Activated CD4-positive, alpha-beta T cell treated with anti-CD3 and anti-CD28 coated beads, Interleukin-2, amount 50 U/mL, for 24 hours (primary cell): ENCODE measurements at regions not wholly inside any gene's neighbourhood (a gene's known extent, or its start where the extent isn't known, plus 50 kb on each side); places are given as distances from the start of the nearest gene placed in this dataset.
"Not testable (repeated sequence)": the region's sequence is repeated elsewhere in the genome, so short reads cannot be mapped to it uniquely, and the experiment has no call there.

Experiments
- DNase-seq, 2 donors: peaks; one replicate each; pipeline ENCODE4 v3.0.0-alpha.2; 2020; ENCODE audit warnings: low read depth in 1 of 2, low spot score in 1 of 2

DNA sequence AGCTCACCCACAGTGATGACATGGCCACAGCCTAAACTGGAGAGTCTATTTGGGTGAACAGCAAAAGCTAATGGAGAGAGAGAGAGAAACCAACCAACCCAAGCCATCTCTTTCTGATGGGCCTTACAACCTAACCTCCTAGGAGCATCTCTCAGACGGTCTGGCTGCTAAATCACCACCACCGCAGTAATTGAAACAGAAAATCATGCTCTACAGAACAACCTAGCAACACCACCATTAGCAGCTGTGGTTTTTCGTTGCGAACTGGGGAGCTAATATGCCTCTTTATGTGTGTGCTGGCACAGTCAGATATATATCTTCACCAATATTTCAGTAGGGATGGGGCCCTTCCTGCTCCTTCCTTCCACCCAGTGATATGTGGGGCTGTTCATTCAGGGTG, 166.9 kb upstream of the PROK2 start:
- no peak for DNase-seq

- DNase-seq: no peak
Observed at GRCh38 chr3:71951361-71951760, 166.4 kb upstream of the PROK2 start.

DNA sequence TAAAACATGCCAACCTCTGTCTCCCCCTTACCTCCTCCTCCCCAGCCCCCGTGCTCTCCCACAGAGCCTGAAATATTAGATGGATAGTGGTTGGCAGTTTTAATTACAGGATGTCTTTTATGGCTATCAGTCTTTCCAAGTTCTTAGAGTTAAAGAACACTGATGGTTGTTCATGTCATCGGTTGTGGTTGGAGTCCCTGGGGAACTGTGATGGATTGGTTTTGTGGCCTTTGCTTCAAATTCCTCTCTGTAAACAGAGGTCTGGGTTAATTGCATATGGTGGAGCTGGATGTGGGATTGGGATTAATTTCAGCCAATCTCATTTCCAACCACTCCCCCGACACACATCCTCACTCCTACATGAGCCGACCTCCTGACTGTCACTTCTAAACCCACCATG, 164.5 kb upstream of the PROK2 start:
- no peak for DNase-seq

DNA sequence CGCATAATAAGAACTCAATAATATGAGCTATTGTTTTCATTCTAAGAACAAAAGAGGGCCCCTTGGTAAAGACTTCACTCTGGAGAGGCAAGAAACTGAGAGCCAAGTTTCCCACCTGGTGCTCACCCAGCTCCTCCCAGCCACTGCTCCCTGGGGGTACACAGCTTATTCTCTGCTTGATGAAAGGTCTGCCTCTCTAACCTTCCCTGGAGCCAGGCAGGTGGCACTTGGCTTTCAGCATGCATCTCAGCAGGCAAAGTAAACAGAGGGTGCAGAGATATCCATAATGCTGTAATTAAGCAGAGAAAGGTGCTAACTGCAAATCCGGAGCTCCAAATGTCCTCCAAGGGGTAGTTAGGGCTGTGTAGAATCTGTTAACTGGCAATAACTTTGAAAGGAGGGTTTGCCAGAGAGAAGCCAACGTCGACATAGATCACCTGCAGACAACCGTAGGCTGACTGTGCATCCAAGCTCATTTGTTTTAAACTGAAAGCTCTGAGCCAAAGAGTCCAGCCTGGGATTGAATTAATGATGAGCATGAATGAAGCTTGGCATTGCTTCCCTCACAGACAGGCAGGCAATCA, 159.6 kb upstream of the PROK2 start:
- DNase-seq: no peak

- no peak for DNase-seq
Observed at GRCh38 chr3:71942432-71943187, 157.7 kb upstream of the PROK2 start.

DNA sequence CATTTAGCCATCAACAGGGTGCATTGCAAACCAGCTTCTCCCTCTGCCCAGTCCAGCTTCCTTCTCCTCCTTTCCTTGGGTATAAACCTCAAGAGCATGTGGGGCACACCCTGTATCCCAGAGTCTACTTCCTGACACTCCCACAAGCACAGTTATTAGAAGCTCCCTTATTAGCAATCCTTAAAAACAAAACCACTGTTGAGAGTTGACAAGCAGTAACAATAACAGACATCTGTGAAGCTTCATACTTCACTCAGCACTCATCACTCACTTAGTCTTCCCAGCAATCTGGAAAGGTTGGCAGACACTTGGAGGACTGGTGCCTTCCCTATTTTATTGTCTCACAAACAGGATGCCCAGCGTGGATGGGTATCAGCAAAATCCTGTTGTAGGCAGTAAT, 155.5 kb upstream of the PROK2 start:
- DNase-seq: no peak

DNA sequence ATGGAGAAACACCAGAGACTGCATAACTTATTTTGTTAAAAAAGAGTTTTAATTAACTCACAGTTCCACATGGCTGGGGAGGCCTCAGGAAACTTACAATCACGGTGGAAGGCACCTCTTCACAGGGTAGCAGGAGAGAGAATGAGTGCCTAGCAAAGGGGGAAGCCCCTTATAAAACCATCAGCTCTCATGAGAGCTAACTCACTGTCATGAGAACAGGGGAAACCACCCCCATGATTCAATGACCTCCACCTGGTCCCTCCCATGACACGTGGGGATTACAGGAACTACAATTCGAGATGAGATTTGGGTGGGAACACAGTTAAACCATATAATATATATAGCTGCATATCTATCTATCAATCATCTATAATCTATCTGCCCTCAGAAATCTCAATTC, 153.1 kb upstream of the PROK2 start:
- DNase-seq: not testable (repeated sequence)

DNA sequence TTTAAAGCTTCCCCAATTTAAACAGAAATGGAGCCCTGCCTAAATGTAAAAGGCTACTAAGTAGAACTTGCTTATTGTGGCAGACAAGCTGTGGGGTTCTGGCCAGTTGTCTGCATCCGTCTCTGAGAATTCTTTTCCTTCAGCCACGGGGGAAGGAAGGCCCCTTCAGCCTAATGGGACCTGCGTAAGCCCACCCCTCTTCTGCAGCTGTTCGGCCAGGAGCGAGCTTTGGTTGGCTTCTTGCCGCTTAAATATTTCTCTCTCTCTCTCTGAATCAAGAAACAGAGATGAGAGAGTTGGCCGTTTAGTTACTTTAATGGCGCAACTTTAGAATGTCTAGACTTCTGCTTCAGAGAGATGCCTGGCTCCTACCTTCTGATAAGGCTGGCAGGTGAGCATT, 151.7 kb upstream of the PROK2 start:
- DNase-seq: no peak

DNA sequence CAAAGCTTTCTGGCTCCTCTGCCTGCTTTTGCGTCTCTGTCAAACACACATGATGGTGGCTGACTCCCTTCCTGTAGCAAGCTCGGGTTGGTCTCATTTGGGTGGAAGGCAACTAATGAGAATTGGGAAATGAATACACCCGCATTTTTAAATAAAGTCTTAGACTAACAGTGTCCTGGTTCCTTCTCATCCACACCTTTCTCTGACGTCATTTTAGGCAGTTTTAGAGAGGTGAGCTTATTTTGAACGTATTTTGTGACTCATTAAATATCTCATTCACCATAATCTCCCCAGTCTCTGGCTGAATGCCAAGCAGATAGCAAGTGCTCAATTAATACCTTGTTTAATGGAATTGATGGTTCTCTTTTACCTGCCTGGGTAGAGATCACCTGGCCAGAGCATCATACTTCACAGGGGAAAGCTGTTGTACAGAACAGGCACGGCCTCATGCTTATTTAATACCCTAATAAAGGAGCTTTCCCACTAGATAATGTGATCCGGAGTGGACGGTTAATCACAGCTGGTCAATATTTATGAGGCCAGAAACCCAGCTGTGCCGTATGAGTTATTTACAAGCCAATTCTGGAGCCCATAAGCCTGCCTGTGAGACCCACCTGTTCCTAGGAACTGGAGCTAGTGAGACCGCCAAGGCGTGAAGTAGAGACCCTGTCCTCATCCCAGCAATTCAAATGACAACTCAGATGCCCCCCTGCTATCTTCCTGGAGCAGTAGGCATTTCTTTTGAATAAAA, 149.7 kb upstream of the PROK2 start:
- no peak for DNase-seq

DNA sequence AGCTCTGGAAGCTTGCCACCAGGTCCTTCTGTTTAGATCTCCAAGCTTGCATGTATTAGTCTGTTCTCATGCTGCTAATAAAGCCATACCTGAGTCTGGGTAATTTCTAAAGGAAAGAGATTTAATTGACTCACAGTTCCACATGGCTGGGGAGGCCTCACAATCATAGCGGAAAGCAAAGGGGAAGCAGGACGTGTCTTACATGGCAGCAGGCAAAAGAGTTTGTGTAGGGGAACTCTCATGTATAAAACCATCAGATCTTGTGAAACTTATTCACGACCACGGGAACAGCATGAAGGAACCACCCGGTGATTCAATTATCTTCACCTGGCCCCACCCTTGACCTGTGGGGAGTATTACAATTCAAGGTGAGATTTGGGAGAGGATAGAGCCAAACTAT, 147.0 kb upstream of the PROK2 start:
- DNase-seq: no peak

GRCh38 chr3:71930056-71930991, 145.4 kb upstream of the PROK2 start:
- DNase-seq: no peak

DNA sequence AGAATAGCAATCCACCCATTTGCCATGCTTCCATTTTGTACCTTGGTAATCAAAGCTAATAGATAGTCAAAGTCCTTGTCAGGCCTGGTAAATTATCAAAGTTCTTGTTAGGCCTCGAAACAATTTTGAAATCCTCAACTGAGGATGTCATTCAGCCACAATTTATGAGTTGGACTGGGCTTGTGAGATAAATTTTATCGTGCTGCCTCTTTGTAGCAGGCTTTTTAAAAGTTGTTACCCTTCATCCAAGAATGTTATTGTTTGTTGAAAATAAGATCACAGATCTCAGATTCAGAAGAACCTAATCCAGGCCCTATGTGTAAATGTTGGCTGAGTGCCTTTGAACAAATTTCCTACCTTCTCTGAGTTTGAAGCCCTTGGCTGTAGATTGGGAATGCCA, 143.3 kb upstream of the PROK2 start:
- no peak for DNase-seq

DNA sequence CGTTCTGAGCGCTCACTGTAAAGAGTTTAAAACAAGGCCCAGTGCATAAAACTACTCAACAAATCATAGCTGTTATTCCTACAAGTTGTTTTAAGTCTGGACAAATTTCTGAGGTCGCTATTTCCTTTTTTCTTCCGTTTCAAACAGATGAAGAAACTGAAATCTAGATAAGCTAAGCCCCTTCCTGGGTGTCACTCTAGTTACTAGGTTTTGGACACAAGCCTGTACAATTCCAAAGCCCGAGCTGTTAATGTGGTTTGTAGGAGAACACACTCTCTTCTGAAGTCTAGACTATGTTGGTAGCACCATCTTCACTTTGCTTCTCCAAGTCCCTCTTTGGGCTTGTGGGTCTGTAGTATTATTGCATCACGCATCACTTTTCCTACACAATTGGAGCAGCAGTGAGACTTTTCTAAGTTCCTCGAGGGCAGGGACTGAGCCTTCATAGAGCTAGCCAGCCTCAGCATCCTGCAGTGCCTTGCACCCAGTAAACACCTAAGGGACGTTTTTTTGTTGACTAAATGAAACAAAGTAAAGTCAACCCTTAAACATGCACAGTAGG, 142.6 kb upstream of the PROK2 start:
- DNase-seq: no peak

- no peak for DNase-seq
Observed at GRCh38 chr3:71926616-71927015, 141.7 kb upstream of the PROK2 start.

- DNase-seq: no peak
Observed at GRCh38 chr3:71926262-71926600, 141.3 kb upstream of the PROK2 start.

DNA sequence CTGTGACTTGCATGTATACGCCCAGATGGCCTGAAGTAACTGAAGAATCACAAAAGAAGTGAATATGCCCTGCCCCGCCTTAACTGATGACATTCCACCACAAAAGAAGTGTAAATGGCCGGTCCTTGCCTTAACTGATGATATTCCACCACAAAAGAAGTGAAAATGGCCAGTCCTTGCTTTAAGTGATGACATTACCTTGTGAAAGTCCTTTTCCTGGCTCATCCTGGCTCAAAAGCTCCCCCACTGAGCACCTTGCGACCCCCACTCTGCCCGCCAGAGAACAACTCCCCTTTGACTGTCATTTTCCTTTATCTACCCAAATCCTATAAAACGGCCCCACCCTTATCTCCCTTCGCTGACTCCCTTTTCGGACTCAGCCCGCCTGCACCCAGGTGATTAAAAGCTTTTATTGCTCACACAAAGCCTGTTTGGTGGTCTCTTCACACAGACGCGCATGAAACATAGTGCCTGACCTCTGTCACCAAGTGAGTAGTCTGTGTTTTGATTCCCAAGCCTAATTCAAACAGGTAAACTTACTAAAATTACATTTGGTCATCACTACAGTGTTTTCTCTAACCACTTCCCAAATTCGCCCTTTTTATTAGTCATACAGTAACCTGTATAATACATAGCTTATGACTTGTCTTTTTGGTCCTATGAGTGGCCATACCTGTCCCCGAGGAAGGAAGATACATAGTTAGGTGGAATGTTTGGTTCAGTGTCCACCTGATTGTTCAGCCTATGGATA, 140.7 kb upstream of the PROK2 start:
- not testable (repeated sequence) for DNase-seq

DNA sequence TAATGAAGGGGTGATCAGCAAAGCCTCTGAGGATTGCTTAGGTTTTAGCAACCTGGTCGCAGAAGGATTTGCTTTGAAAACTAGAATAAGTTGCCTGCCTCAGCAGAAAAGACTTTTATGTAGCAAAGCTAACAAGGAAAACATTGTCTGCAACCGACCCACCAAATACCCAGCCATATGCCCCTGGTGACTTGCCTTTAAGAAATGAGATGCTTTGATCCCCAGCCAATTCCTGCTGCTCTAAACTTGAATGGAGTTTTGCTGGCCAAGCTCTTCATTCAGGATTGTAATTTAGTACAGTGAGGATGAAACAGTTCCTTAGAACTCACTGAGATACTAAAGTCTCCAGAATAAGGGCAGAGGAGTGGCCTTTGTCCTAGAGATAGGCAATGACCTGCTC, 139.8 kb upstream of the PROK2 start:
- no peak for DNase-seq

DNA sequence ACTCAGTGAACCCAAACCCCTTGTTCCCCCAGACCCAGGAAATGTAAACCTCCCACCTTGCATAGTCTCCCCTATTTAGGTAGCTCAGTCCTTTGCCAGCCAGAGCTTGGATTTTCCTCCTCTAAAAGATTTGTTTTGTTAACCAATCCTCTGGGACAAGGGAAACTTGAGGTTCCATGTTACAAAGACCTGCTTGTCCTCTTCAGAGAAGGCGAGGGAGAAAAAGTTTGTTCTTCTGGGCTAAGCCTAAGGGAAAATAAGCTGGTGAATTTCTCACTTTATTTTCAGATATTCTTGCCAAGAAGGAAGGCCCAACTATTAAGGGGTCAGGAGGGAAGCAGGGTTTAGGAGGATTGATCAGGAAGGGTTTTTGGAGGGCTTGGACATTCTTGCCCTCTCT, 136.1 kb upstream of the PROK2 start:
- no peak for DNase-seq

DNA sequence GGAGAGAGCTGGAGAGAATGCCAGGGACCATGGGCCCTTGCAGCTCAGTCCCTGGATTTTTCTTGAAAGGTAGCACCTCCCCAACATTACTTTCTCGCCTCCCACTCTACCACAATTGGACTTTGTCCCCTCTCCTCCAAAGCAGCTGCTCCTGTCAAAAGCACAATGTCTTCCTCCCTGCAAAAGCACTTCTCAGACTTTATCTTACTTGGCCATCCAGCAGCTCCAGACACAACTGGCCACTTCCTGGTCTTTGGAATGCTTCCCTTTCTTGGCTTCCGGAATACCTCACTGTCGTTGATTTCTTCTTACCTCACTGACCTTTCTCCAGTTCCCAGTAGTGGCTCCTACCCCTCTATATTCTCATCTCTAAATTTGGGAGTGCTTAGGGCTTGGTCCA, 134.6 kb upstream of the PROK2 start:
- DNase-seq: no peak

DNA sequence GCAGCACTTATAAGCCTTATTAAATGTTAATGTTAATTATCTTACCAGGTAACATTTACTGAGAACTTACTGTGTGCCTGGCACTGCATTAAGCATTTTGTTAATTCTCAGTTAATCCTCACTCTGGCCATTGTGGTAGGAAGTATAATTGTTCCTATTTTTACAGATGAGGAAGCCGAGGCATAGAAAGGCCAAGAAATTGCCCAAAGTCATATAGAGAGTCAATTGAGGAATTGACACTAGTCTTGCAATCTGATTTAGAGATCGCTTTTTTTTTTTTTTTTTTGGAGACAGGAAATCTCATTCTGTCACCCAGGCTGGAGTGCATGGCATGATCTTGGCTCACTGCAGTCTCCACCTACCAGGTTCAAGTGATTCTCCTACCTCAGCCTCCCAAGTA, 132.6 kb upstream of the PROK2 start:
- no peak for DNase-seq
